GM12878 (cell line): ENCODE measurements at regions not wholly inside any gene's neighbourhood (a gene's known extent, or its start where the extent isn't known, plus 50 kb on each side); places are given as distances from the start of the nearest gene placed in this dataset.

Experiments
- ATAC-seq: fragments of 200-7000 bp; cut with Tn5 transposase; 3 replicates; pipeline ENCODE4 v1.9.1; 2020; ENCODE audit warnings: mild to moderate bottlenecking, moderate library complexity
- BruUV-seq: library from RNA; stranded (reverse); fragments of 400-500 nt; replicated peaks from 2 replicates; lab custom pipeline; 2021; lab: Mats Ljungman, UMichigan
- CTCF ChIA-PET: fragments of 300-600 bp; sonication (Branson Sonifier 250); formaldehyde crosslinking; extraction: SDS; loops from one replicate; lab custom pipeline; 2021; ENCODE audit warnings: inconsistent platforms; lab: Yijun Ruan, JAX
- POLR2A ChIA-PET: fragments of 350-600 bp; formaldehyde crosslinking; extraction: SDS; loops from one replicate; lab custom pipeline; 2021; ENCODE audit warnings: inconsistent platforms; lab: Charles Lee
- RAD21 ChIA-PET: fragments of 300-600 bp; sonication (Branson Sonifier 250); formaldehyde crosslinking; loops from one replicate; lab custom pipeline; 2023; ENCODE audit warnings: antibody characterized with exemption; ENCODE audit not compliant: unreplicated experiment; lab: Charles Lee
- SMC1A ChIA-PET: fragments of 300-600 bp; sonication (Branson Sonifier 250); formaldehyde crosslinking; loops from one replicate; lab custom pipeline; 2023; ENCODE audit not compliant: unreplicated experiment, uncharacterized antibody; lab: Charles Lee
- DNase-seq: peaks from one replicate; pipeline ENCODE4 v3.0.0-alpha.2; 2011; ENCODE audit warnings: low read depth, low spot score
- FAIRE-seq: peaks from 3 replicates; lab custom pipeline; 2011; peaks lifted over from hg19 to GRCh38; lab: Jason Lieb, UNC
- H2AFZ ChIP-seq: 2 replicates; pipeline ENCODE4 v1.6.0; 2011; ENCODE audit warnings: low read depth, low read length, control low read depth; ENCODE audit not compliant: control insufficient read depth
- H3K27ac ChIP-seq: 2 replicates; pipeline ENCODE4 v1.5.1; 2011; ENCODE audit warnings: control low read depth; ENCODE audit not compliant: control insufficient read depth, insufficient read depth
- H3K27me3 ChIP-seq, 2 experiments: replicated peaks in 1 of 2; 2 replicates each; pipeline versions ENCODE4 v1.6.0 to v1.6.1; 2011; ENCODE audit warnings: low read length in 1 of 2; ENCODE audit not compliant: control insufficient read depth in 2 of 2, insufficient read depth in 2 of 2
- H3K36me3 ChIP-seq, 2 experiments: 2 replicates each; pipeline ENCODE4 v1.5.1; 2011; ENCODE audit warnings: low read length in 1 of 2; ENCODE audit not compliant: control insufficient read depth in 2 of 2, insufficient read depth in 2 of 2
- H3K4me1 ChIP-seq: 2 replicates; pipeline ENCODE4 v1.6.1; 2011; ENCODE audit warnings: mild to moderate bottlenecking, low read length, moderate library complexity, mixed read lengths; ENCODE audit not compliant: control insufficient read depth, insufficient read depth
- H3K4me2 ChIP-seq: 2 replicates; pipeline ENCODE4 v1.6.0; 2011; ENCODE audit warnings: control low read depth; ENCODE audit not compliant: control insufficient read depth, insufficient read depth
- H3K4me3 ChIP-seq: fragments of 200-600 bp; sonication (generic); 2 replicates; pipeline ENCODE4 v1.5.1; 2016
- H3K79me2 ChIP-seq: 2 replicates; pipeline ENCODE4 v1.6.0; 2011; ENCODE audit warnings: low read length; ENCODE audit not compliant: control insufficient read depth, insufficient read depth
- H3K9ac ChIP-seq: 2 replicates; pipeline ENCODE4 v1.8.0; 2011; ENCODE audit warnings: low read length, control low read depth, mixed read lengths; ENCODE audit not compliant: control insufficient read depth, insufficient read depth
- H3K9me3 ChIP-seq: replicated peaks from 3 replicates; pipeline ENCODE4 v1.5.1; 2011; ENCODE audit warnings: mild to moderate bottlenecking, low read length; ENCODE audit not compliant: control insufficient read depth, insufficient read depth
- H4K20me1 ChIP-seq: 2 replicates; pipeline ENCODE4 v1.6.0; 2011; ENCODE audit not compliant: control insufficient read depth, insufficient read depth
- E2F8 ChIP-seq: fragments of 450-650 bp; IDR thresholded peaks from 2 replicates; pipeline ENCODE4 v1.6.1; 2018; ENCODE audit warnings: mild to moderate bottlenecking, low read depth, moderate library complexity; ENCODE audit not compliant: partially characterized antibody
- STAT3 ChIP-seq: IDR thresholded peaks from 2 replicates; pipeline ENCODE4 v1.6.1; 2011; ENCODE audit warnings: low read depth, low read length, improper control_type of control experiment
- SUPT20H ChIP-seq: IDR thresholded peaks from 2 replicates; pipeline ENCODE4 v1.6.1; 2011; ENCODE audit warnings: low read depth, mild to moderate bottlenecking, low read length, moderate library complexity, borderline replicate concordance; ENCODE audit not compliant: control insufficient read depth
- WGBS: methylation state at CpG from one replicate; pipeline ENCODE4 v1.1.6; 2016; ENCODE audit warnings: low lambda C conversion rate; ENCODE audit not compliant: insufficient replicate concordance, insufficient coverage; ENCODE audit errors: missing lambda C conversion rate; 5-methylcytosine and 5-hydroxymethylcytosine counted together
- in situ Hi-C: fragments of 300-500 bp; cut with MboI; formaldehyde crosslinking; loops from 9 replicates; pipeline ENCODE4 v1.14.3; 2018; ENCODE audit warnings: mixed read lengths
- intact Hi-C: fragments of 100-400 bp; cut with micrococcal nuclease; formaldehyde crosslinking; loops from one replicate; pipeline ENCODE4 v1.14.2; 2022; ENCODE audit not compliant: unreplicated experiment

- Histone ChIP-seq H3K9ac (no peak overlapping the region), H3K27ac (no peak overlapping the region), H3K36me3 (no peaks in the 10 kb centered on the region), H4K20me1 (no peaks in the 10 kb centered on the region)
- 38% methylated on average over 1 of the region's 1 CpG for WGBS
- in situ Hi-C loops (no loop called here), intact Hi-C loops (loop anchor here (5.0 kb wide), 1 partner anchor 74 kb away; no protein-coding TSS in a partner anchor)
- CTCF ChIA-PET: interaction anchor here (0.7 to 1.6 kb wide), 5 partner anchors 98 to 280 kb away, joined by 3 to 5 read pairs (median 3); no protein-coding TSS in a partner anchor
- TF ChIP-seq SUPT20H (no peak), STAT3 (no peak), E2F8 (no peak)
- TF ChIP-seq, all 136 proteins: peak for 0
- FAIRE-seq: no peak
- BruUV-seq: no TSS peak
- Histone ChIP-seq H3K4me1 (peaks cover 12% of the 10 kb centered on the region), H3K4me2 (no peak overlapping the region), H3K79me2 (no peaks in the 10 kb centered on the region), H3K4me3 (no peak overlapping the region), H3K9me3 (no peaks in the 10 kb centered on the region; the same call in 2 of the 3 replicates), H3K27me3 (no peaks in the 10 kb centered on the region), H2AFZ (no peak overlapping the region)
- SMC1A ChIA-PET: interaction anchor here (1.1 to 3.3 kb wide), 4 partner anchors 111 to 282 kb away, joined by 3 to 11 read pairs (median 4); no protein-coding TSS in a partner anchor
- POLR2A ChIA-PET: no interaction called here
- RAD21 ChIA-PET: no interaction called here
- no peak for DNase-seq
- ATAC-seq: no peak
These were observed 70.8 kb upstream of the SYPL1 start for GRCh38 chr7:106182904-106183303.
